K562 (cell line): ENCODE measurements at regions not wholly inside any gene's neighbourhood (a gene's known extent, or its start where the extent isn't known, plus 50 kb on each side); places are given as distances from the start of the nearest gene placed in this dataset.

Source experiments
- ATAC-seq: fragments of 200-7000 bp; cut with Tn5 transposase; 3 replicates; pipeline ENCODE4 v1.9.1; 2020; ENCODE audit warnings: moderate library complexity
- BruUV-seq: library from RNA; stranded (reverse); fragments of 400-500 nt; replicated peaks from 2 replicates; lab custom pipeline; 2021; lab: Mats Ljungman, UMichigan
- CTCF ChIA-PET: fragments of 300-600 bp; formaldehyde crosslinking; extraction: SDS; loops from one replicate; lab custom pipeline; 2021; ENCODE audit warnings: low intra/inter-chr PET ratio; lab: Yijun Ruan, JAX
- POLR2A ChIA-PET: fragments of 300-600, 350-650 bp; sonication (Branson Sonifier 250); formaldehyde crosslinking; extraction: SDS; loops from one replicate; lab custom pipeline; 2021; ENCODE audit warnings: antibody characterized with exemption, inconsistent platforms; lab: Yijun Ruan, JAX
- DNase-seq, 4 experiments: peaks; one replicate each; pipeline versions ENCODE4 v3.0.0 to v3.0.0-alpha.2; 2011 to 2018; ENCODE audit warnings: low spot score in 3 of 4, mixed read lengths in 3 of 4; ENCODE audit errors: extremely low read depth in 1 of 4
- FAIRE-seq: peaks from 2 replicates; lab custom pipeline; 2011; peaks lifted over from hg19 to GRCh38; lab: Jason Lieb, UNC
- H2AFZ ChIP-seq: 2 replicates; pipeline ENCODE4 v1.6.0; 2011; ENCODE audit warnings: low read depth, low read length, control low read depth, inconsistent platforms
- H3K27ac ChIP-seq: fragments of 200-600 bp; 3 replicates; pipeline ENCODE4 v1.8.0; 2011; ENCODE audit warnings: low read depth, mild to moderate bottlenecking, control low read depth, inconsistent platforms, low read length, moderate library complexity, mixed read lengths; ENCODE audit errors: extremely low read depth
- H3K27me3 ChIP-seq, 2 experiments: fragments of 300-600 bp in 1 of 2; 2 replicates in 1 of 2; 3 replicates in 1 of 2; pipeline versions ENCODE4 v1.6.0 to v1.8.0; 2011; ENCODE audit warnings: inconsistent platforms in 2 of 2, low read length in 2 of 2, mild to moderate bottlenecking in 1 of 2, mixed read lengths in 1 of 2, moderate library complexity in 1 of 2; ENCODE audit not compliant: control insufficient read depth in 2 of 2, insufficient read depth in 2 of 2
- H3K36me3 ChIP-seq: fragments of 300-600 bp; 3 replicates; pipeline ENCODE4 v1.8.0; 2011; ENCODE audit warnings: mild to moderate bottlenecking, low read length, inconsistent platforms; ENCODE audit not compliant: control insufficient read depth, insufficient read depth
- H3K4me1 ChIP-seq, 2 experiments: fragments of 200-600 bp in 1 of 2; replicated peaks in 1 of 2; 2 replicates in 1 of 2; 3 replicates in 1 of 2; pipeline versions ENCODE4 v1.5.1 to v1.8.0; 2011; ENCODE audit warnings: inconsistent platforms in 2 of 2, low read length in 2 of 2, mild to moderate bottlenecking in 1 of 2, mixed read lengths in 1 of 2, moderate library complexity in 1 of 2; ENCODE audit not compliant: control insufficient read depth in 2 of 2, insufficient read depth in 2 of 2
- H3K4me2 ChIP-seq: 2 replicates; pipeline ENCODE4 v1.6.1; 2011; ENCODE audit warnings: low read length, control low read depth, inconsistent platforms, mixed read lengths; ENCODE audit not compliant: insufficient read depth
- H3K4me3 ChIP-seq: fragments of 200-600 bp; sonication (generic), shearing (Covaris generic); 2 replicates; pipeline ENCODE4 v1.5.1; 2016; ENCODE audit warnings: control low read depth, inconsistent platforms
- H3K79me2 ChIP-seq: fragments of 200-600 bp; 3 replicates; pipeline ENCODE4 v1.8.0; 2011; ENCODE audit warnings: low read length, inconsistent platforms; ENCODE audit not compliant: control insufficient read depth, insufficient read depth
- H3K9ac ChIP-seq, 2 experiments: 2 replicates each; pipeline versions ENCODE4 v1.6.0 to v1.6.1; 2011; ENCODE audit warnings: low read depth in 2 of 2, low read length in 2 of 2, control low read depth in 1 of 2, inconsistent platforms in 1 of 2, mild to moderate bottlenecking in 1 of 2, mixed read lengths in 1 of 2; ENCODE audit not compliant: insufficient read depth in 1 of 2
- H3K9me1 ChIP-seq: one replicate; pipeline ENCODE4 v1.6.0; 2011; ENCODE audit warnings: inconsistent platforms, mild to moderate bottlenecking, low read length, moderate library complexity; ENCODE audit not compliant: control insufficient read depth, insufficient read depth
- H3K9me3 ChIP-seq: replicated peaks from 2 replicates; pipeline ENCODE4 v1.5.1; 2011; ENCODE audit warnings: low read depth, low read length, inconsistent platforms; ENCODE audit not compliant: control insufficient read depth, insufficient read depth
- H4K20me1 ChIP-seq: replicated peaks from 2 replicates; pipeline ENCODE4 v1.6.1; 2011; ENCODE audit warnings: low read length, inconsistent platforms, mixed read lengths; ENCODE audit not compliant: control insufficient read depth, insufficient read depth
- KDM4B ChIP-seq, 2 experiments: fragments of 450-650 bp in 1 of 2; sonication (generic) in 1 of 2; IDR thresholded peaks; 2 replicates each; pipeline ENCODE4 v1.6.1; 2016 to 2017; ENCODE audit warnings: borderline replicate concordance in 2 of 2, antibody characterized with exemption in 1 of 2, low read depth in 1 of 2, mild to moderate bottlenecking in 1 of 2
- MEF2D ChIP-seq: conservative IDR thresholded peaks from 2 replicates; pipeline ENCODE4 v1.6.1; 2016; ENCODE audit warnings: low read depth, missing genetic modification characterization, missing compliant biosample characterization
- PCBP2 ChIP-seq: fragments of 200-400 bp; formaldehyde crosslinking; IDR thresholded peaks from 2 replicates; pipeline ENCODE4 v1.6.1; 2018; ENCODE audit warnings: low read length, low read depth, mild to moderate bottlenecking, moderate library complexity; ENCODE audit not compliant: poor library complexity, severe bottlenecking
- SRSF3 ChIP-seq: fragments of 200-400 bp; formaldehyde crosslinking; IDR thresholded peaks from 2 replicates; pipeline ENCODE4 v1.6.1; 2016; ENCODE audit warnings: mild to moderate bottlenecking, low read length, moderate library complexity; ENCODE audit not compliant: insufficient read depth
- STAT6 ChIP-seq: sonication (generic); formaldehyde crosslinking; IDR thresholded peaks from 2 replicates; pipeline ENCODE4 v1.8.1; 2023; ENCODE audit warnings: mild to moderate bottlenecking, missing genetic modification reagents
- TCF15 ChIP-seq: fragments of 250-450 bp; sonication (Bioruptor Pico); IDR thresholded peaks from 2 replicates; pipeline ENCODE4 v1.8.0; 2022; ENCODE audit warnings: moderate library complexity, mild to moderate bottlenecking, inconsistent platforms
- TRIM28 ChIP-seq: fragments of 450-650 bp; IDR thresholded peaks from 2 replicates; pipeline ENCODE4 v1.6.1; 2017
- USF1 ChIP-seq: sonication (generic); formaldehyde crosslinking; IDR thresholded peaks from 2 replicates; pipeline ENCODE4 v1.9.0; 2022; ENCODE audit warnings: mild to moderate bottlenecking, missing genetic modification reagents
- ZNF124 ChIP-seq: sonication (generic); formaldehyde crosslinking; IDR thresholded peaks from 2 replicates; pipeline ENCODE4 v1.8.1; 2022; ENCODE audit warnings: missing genetic modification reagents
- ZNF146 ChIP-seq: IDR thresholded peaks from one replicate; pipeline ENCODE4 v1.6.1; 2018; ENCODE audit warnings: missing compliant biosample characterization; ENCODE audit not compliant: unreplicated experiment
- ZNF253 ChIP-seq: fragments of 250-450 bp; sonication (Bioruptor Pico); conservative IDR thresholded peaks from 2 replicates; pipeline ENCODE4 v1.6.1; 2021; ENCODE audit warnings: mild to moderate bottlenecking
- WGBS: fragments of 100-300 bp; shearing (Covaris generic); methylation state at CpG from one replicate; pipeline ENCODE4 v1.1.6; 2016; ENCODE audit warnings: low coverage, mixed read lengths; ENCODE audit not compliant: insufficient coverage; ENCODE audit errors: missing lambda C conversion rate; 5-methylcytosine and 5-hydroxymethylcytosine counted together
- in situ Hi-C: fragments of 300-500 bp; cut with MboI; formaldehyde crosslinking; loops from 4 replicates; pipeline ENCODE4 v1.15.0; 2018; ENCODE audit warnings: inconsistent platforms, mixed read lengths
- intact Hi-C: fragments of 100-400 bp; cut with micrococcal nuclease; formaldehyde crosslinking; loops from 2 replicates; pipeline ENCODE4 v1.14.2; 2022

- no peaks in the 10 kb centered on the region for H3K9me3 ChIP-seq
- CTCF ChIA-PET, result no interaction called here
- WGBS, result 0% methylated on average over 1 of the region's 1 CpG
- H3K36me3 ChIP-seq, result no peaks in the 10 kb centered on the region
- no peak overlapping the region for H2AFZ ChIP-seq
- no peaks in the 10 kb centered on the region for H3K4me1 ChIP-seq
- no TSS peak for BruUV-seq
- ATAC-seq (no peak), DNase-seq (no peak), FAIRE-seq (no peak)
- H3K9ac ChIP-seq, result no peak overlapping the region
- in situ Hi-C loops, result no loop called here
- no peaks in the 10 kb centered on the region for H3K27me3 ChIP-seq
- TF ChIP-seq MEF2D (tag) (no peak), ZNF124 (CRISPR knock-in tag) (no peak), USF1 (CRISPR knock-in tag) (no peak), KDM4B (IDR thresholded peaks at IDR 0.05; ENCODE audit: borderline replicate concordance in 2 of 2, low read depth in 1 of 2) (no peak), SRSF3 (no peak), ZNF146 (no peak), TRIM28 (no peak), PCBP2 (no peak), TCF15 (CRISPR knock-in tag) (no peak), STAT6 (no peak), ZNF253 (CRISPR knock-in tag) (no peak)
- no peaks in the 10 kb centered on the region for H3K79me2 ChIP-seq
- H3K27ac ChIP-seq, result no peak overlapping the region
- no peaks in the 10 kb centered on the region for H3K9me1 ChIP-seq
- H4K20me1 ChIP-seq, result no peaks in the 10 kb centered on the region
- POLR2A ChIA-PET, result no interaction called here
- no peak overlapping the region for H3K4me3 ChIP-seq
- intact Hi-C loops, result no loop called here
- H3K4me2 ChIP-seq, result no peak overlapping the region
These were observed 287.3 kb upstream of the DDI1 start for GRCh38 chr11:103749158-103749557.
